Central memory CD8-positive, alpha-beta T cell (primary cell): ENCODE measurements at regions not wholly inside any gene's neighbourhood (a gene's known extent, or its start where the extent isn't known, plus 50 kb on each side); places are given as distances from the start of the nearest gene placed in this dataset.

Source experiments
- ATAC-seq: fragments of 150-1000 bp; cut with Tn5 transposase; replicated peaks from 2 replicates; pipeline ENCODE4 v1.10.0; 2022; ENCODE audit warnings: mild to moderate bottlenecking, moderate FRiP score, moderate number of reproducible peaks; ENCODE audit not compliant: poor library complexity, severe bottlenecking; ENCODE audit errors: extremely low read depth
- DNase-seq, 2 donors: peaks; one replicate each; pipeline ENCODE4 v3.0.0; 2021; ENCODE audit warnings: low spot score in 2 of 2
- H3K27ac Mint-ChIP-seq: one replicate; pipeline ENCODE4 v1.8.0; 2022; ENCODE audit warnings: low read depth, mild to moderate bottlenecking, moderate library complexity, mixed read lengths
- H3K27me3 Mint-ChIP-seq: one replicate; pipeline ENCODE4 v1.8.0; 2022; ENCODE audit warnings: mixed read lengths
- H3K36me3 Mint-ChIP-seq: one replicate; pipeline ENCODE4 v1.8.0; 2022; ENCODE audit warnings: mild to moderate bottlenecking, moderate library complexity, mixed read lengths; ENCODE audit not compliant: insufficient read depth
- H3K4me1 Mint-ChIP-seq: one replicate; pipeline ENCODE4 v1.8.0; 2022; ENCODE audit warnings: mixed read lengths
- H3K4me3 Mint-ChIP-seq: one replicate; pipeline ENCODE4 v1.8.0; 2022; ENCODE audit warnings: mild to moderate bottlenecking, moderate library complexity, mixed read lengths
- H3K9me3 Mint-ChIP-seq: one replicate; pipeline ENCODE4 v1.8.0; 2022; ENCODE audit warnings: mixed read lengths

DNA sequence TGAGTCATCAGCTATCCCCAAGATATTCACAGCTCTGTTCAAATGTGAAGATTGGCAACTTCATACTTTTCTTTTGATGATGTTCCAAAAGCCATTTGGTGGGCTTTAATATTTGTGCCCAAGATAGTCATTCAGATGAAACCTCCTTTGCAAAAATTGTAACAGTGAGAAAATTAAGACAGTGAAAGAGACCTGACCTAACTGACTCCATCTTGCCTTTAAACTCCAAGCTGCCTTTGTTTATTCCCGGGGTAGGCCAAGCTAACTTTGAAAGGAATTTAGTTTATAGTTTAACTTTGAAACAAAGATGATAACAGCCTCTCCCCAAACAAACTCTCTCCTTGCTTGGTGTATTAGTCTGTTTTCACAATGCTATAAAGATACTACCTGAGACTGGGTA, 221.1 kb downstream of the KTN1 start:
- H3K4me1 Mint-ChIP-seq, result peaks cover 33% of the 10 kb centered on the region
- peaks cover 3% of the 10 kb centered on the region for H3K36me3 Mint-ChIP-seq
- ATAC-seq, result no peak
- H3K4me3 Mint-ChIP-seq, result no peak overlapping the region
- no peak for DNase-seq
- no peak overlapping the region for H3K27ac Mint-ChIP-seq
- H3K9me3 Mint-ChIP-seq, result no peaks in the 10 kb centered on the region
- H3K27me3 Mint-ChIP-seq, result no peaks in the 10 kb centered on the region

DNA sequence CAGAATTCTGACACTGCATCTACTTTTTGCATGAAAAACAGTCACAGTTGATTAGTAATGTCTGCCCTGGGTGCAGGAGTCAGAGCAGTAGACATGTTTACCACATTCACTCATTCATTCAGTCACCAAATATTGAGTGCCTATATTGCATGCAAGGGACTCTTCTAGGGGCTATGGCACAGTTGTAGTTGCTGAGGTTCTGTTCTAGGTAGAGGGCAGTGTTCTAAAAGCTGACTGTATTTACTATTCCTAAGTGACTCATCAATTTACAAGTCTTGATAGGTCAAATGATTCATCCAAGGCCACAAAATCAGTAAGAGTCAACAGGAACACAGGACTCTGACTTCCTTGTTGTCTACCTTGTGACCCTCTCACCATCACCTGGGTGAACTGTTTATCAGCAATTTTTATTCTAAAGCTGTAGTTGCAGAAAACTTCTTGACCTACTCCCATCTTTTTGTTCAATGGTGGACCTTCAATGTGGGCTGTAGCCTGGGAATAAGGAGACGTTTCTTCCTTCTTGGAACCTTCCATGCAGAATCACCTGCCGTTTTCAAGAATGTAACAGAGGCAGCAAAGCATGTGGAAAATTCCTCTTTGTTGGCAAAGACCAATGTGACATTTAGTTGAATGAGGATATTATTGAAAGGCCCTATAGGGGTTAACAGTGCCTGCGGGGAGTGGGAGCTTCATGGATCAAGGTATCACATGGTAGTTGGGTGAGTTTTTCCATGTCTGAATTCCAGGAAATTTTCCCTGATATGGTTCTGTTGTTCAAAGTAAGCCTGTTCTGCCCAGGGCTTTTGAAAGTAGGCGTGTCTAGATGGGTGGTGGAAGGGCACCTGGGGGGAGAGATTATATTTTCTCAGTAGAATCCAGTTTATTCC, 223.2 kb downstream of the KTN1 start:
- peaks cover 53% of the 10 kb centered on the region for H3K4me1 Mint-ChIP-seq
- no peak for ATAC-seq
- no peak for DNase-seq
- H3K9me3 Mint-ChIP-seq, result no peaks in the 10 kb centered on the region
- H3K27ac Mint-ChIP-seq, result no peak overlapping the region
- H3K36me3 Mint-ChIP-seq, result peaks cover 5% of the 10 kb centered on the region
- no peaks in the 10 kb centered on the region for H3K27me3 Mint-ChIP-seq
- no peak overlapping the region for H3K4me3 Mint-ChIP-seq

DNA sequence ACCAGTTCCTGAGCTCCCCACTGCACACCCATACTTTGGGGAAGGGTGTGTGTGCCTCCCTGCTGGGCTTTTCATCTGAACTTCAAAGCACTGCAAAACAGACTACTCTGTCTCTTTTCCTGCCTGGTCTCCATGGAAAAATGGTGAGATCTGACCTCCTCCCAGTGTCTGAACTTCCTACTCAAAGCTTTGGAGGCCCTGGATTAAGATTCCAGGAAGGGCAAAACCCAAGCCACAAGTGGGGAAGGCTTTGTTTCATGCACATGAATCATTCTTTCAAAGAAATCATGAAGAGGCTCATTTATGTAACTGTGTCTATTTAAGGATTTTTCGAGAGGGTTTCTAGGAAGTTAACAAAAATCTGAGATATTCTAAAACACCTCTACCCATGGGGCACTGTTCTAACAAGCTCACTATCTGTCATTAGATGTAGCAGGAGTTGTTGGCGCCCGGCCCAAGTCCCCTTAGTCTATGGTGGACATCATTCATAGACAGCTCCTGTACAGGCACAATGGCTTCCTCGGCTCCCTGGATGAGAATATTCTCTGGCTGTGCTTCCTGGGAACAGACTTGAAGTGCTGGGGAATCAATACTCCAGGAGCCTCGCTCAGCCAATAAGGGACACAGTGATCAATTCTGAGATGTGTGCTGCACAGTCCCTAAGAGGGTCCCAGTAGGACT, 224.0 kb downstream of the KTN1 start:
- Mint-ChIP-seq H3K36me3 (peaks cover 5% of the 10 kb centered on the region), H3K9me3 (no peaks in the 10 kb centered on the region), H3K27me3 (no peaks in the 10 kb centered on the region), H3K27ac (no peak overlapping the region), H3K4me3 (no peak overlapping the region), H3K4me1 (peaks cover 53% of the 10 kb centered on the region)
- ATAC-seq (no peak), DNase-seq (no peak)

DNA sequence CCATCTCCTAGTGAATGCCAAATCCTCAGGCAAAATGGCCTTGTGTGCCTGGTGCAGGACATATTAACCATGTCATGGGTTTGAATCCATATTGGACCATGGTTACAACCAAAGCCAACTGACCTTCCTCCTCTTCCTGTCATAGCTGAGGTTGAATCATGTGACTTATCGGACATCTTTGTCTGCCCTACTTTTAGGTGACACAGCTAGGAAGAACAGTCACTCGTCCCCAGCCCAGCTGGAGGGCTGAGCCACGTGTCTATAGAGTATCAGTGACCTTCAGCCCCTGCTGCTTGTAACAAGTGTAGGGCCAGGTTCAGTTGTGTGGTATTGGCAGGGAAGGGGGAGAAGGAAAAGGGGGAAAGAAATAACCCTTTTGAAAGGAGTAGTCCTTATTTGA, 225.2 kb downstream of the KTN1 start:
- no peak for ATAC-seq
- Mint-ChIP-seq H3K4me3 (no peak overlapping the region), H3K36me3 (peaks cover 5% of the 10 kb centered on the region), H3K4me1 (peaks cover 53% of the 10 kb centered on the region), H3K27me3 (no peaks in the 10 kb centered on the region), H3K9me3 (no peaks in the 10 kb centered on the region), H3K27ac (no peak overlapping the region)
- DNase-seq, result no peak

DNA sequence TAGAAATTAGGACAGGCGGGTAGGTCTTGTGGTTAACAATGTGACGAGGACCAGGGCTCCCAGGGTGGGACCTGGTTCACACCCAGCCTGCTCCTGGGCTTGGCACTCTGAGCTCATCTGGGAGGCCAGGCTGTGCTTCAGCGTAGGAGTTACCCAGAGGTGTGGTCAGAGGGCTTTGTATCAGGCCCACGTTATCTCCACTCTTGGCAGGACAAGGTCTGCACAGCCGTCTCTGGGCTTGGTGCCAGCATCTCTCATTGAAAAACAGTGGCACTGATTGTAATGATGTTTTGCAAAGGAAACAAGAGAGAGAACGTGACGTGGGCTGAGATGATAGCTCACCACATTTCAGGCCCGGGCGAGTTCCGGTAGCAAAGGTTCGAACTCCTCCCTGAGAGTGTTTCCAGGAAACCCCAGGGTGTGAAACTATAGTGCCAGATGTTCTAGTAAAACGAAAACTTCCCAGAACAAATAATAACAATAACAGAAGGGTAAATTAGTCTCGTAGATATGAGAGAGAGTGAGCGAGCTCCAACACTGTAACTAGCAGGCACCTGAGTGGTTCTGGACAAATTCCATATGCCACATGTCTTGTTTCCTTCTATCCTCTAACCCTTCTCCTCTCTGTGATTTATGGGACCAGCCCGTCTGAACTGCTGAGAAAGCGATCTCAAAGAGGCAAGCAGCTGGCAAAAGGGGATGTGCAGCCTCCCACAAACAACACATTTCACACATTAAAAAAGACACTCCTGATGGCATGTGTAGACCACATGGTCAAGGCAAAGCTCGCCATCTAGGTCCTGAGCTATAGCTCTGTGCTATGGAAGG, 227.3 kb downstream of the KTN1 start:
- H3K27ac Mint-ChIP-seq, result peak overlapping the region; percentile 81
- peak; percentile 90 for ATAC-seq
- peaks cover 2% of the 10 kb centered on the region for H3K36me3 Mint-ChIP-seq
- peak overlapping the region; percentile 60 for H3K4me3 Mint-ChIP-seq
- H3K9me3 Mint-ChIP-seq, result peaks cover 9% of the 10 kb centered on the region
- H3K27me3 Mint-ChIP-seq, result no peaks in the 10 kb centered on the region
- DNase-seq, result peak; percentile 60 to 84
- peaks cover 44% of the 10 kb centered on the region for H3K4me1 Mint-ChIP-seq

DNA sequence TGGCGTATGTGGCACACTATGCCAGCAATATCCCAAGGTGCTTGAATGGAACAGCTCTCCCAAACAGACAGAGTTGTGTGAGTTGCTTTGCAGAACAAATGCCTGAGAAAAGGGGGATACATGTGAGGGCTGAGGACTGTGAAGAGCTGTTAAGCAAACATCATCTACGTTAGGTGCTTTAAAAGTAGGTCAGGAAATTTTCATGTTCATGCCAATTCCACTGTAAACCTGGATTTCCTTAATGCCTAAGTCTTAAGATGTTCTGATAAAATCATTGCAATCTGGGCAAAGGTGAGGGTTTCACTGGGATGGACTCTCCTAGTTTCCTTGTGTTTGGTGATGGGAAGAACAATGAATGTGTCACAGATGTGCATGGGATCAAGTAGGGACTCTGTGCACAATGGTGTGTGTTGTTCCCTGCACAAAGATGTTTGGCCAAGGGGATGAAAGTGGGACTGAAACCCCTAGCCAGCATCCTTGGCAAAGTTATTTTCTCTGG, 227.9 kb downstream of the KTN1 start:
- peaks cover 4% of the 10 kb centered on the region for H3K36me3 Mint-ChIP-seq
- peak overlapping the region; percentile 81 for H3K27ac Mint-ChIP-seq
- H3K27me3 Mint-ChIP-seq, result no peaks in the 10 kb centered on the region
- no peak for DNase-seq
- no peak for ATAC-seq
- H3K9me3 Mint-ChIP-seq, result peaks cover 9% of the 10 kb centered on the region
- peaks cover 45% of the 10 kb centered on the region for H3K4me1 Mint-ChIP-seq
- peak overlapping the region; percentile 60 for H3K4me3 Mint-ChIP-seq

DNA sequence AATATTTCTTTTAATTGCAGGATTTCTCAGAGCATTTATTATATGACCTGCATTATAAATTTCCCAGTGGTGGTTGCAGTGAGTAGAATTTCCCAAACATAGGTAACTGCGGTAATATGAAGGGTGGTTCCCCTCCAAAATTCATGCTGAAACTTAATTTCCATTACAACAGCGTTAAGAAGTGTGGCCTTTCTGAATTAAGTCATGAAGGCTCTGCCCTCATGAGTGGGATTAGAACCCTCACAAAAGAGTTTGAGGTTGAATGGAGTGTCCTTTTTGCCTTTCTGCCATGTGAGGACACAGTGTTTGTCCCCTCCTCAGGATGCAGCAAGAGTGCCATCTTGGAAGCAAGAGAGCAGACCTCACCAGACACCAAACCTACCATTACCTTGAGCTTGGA, 233.6 kb downstream of the KTN1 start:
- Mint-ChIP-seq H3K36me3 (peaks cover 2% of the 10 kb centered on the region), H3K27ac (no peak overlapping the region), H3K9me3 (peaks cover 9% of the 10 kb centered on the region), H3K4me3 (no peak overlapping the region), H3K27me3 (no peaks in the 10 kb centered on the region), H3K4me1 (peaks cover 5% of the 10 kb centered on the region)
- DNase-seq (no peak), ATAC-seq (no peak)

DNA sequence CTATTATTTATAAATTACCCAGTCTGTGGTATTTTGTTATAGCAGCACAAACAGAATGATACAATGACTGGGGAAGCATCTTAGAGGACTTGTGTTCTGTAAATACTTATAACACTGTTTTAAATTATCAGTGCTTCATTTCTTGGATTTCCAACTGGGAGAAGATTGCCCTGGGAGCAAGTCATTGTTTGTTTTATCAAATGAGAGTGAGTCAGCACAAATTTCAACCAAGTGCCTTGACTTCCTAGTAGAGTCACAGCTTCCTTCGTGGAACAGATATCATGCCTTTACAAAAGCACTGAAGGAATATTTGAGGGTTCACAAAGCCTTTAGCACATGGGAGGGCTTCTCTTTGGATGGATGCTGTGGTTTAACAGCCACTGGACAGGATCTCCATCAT, 234.1 kb downstream of the KTN1 start:
- DNase-seq, result no peak
- H3K36me3 Mint-ChIP-seq, result peaks cover 2% of the 10 kb centered on the region
- no peak overlapping the region for H3K27ac Mint-ChIP-seq

DNA sequence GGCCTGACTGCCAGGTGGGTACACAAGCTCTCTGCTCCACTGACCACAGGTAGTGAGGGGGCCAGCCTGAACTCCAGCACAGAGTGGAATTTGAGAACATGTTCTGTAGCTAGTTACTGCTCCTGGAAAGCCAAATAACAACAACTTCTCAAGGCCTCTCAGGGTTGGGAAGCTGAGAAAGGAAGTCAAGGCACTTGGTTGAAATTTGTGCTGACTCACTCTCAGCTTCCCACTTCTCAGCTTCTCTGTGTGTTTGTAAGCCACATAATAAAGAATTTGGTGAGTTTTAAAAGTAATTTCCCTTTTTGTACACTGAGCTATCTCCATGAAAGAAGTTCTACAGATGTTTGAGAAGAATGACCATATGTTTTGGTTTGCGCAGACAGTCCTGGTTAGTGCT, 234.9 kb downstream of the KTN1 start:
- no peaks in the 10 kb centered on the region for H3K27me3 Mint-ChIP-seq
- H3K4me3 Mint-ChIP-seq, result no peak overlapping the region
- DNase-seq, result no peak
- peaks cover 9% of the 10 kb centered on the region for H3K9me3 Mint-ChIP-seq
- no peak for ATAC-seq
- peaks cover 5% of the 10 kb centered on the region for H3K4me1 Mint-ChIP-seq
- H3K27ac Mint-ChIP-seq, result no peak overlapping the region
- H3K36me3 Mint-ChIP-seq, result peaks cover 2% of the 10 kb centered on the region

More for the DNA sequence above, 234.1 kb downstream of the KTN1 start:
- Mint-ChIP-seq H3K4me1 (peaks cover 5% of the 10 kb centered on the region), H3K27me3 (no peaks in the 10 kb centered on the region), H3K9me3 (peaks cover 9% of the 10 kb centered on the region), H3K4me3 (no peak overlapping the region)
- no peak for ATAC-seq

DNA sequence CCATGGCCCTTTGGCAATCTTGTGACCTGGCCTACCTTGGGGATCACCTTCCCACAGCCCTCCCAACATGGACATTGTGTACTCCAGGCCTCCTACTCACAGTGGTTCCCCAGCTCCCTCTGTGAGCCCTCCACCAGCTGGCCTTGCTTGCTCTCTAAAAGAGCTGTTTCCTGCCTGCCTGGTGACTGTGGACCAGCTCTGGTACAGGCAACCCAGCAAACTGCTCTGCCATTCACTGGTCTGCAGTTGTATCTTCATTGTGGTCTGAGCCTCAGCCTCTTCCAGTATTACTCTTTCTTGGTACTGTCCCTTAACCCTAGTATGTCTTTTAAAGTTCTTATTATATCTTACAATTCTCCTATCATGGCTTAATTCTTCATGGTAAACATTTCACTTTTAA, 236.2 kb downstream of the KTN1 start:
- DNase-seq, result no peak

DNA sequence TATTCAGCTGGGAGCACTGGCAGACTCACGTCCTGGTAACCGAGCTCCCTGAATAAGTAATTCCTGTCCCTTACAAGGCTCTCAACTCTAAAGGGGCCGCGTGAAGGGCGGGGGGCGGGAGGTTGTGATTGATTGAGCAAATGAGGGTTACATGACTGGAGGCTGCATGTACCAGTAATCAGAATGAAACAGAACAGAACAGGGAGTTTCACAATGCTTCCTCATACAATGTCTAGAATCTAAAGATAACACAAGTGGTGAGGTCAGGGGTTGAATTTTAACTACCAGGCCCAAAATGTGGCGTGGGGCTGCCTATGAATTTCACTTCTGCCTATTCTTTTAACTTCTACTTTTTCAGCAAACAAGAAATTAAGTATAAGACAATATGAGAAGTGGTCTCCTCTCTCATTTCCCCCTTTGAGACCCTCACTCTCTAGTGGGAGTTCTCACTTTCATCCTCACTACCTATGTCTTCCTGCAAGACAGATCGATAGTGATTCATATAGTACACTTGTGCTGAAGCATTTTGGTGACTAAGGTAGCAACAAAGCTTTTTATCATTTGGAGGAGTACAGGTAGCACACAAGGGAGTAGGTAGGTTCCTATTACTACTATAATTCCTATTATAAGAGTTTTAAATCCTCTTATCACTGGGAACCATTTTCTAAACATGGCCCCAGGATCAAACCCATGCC, 239.8 kb downstream of the KTN1 start:
- Mint-ChIP-seq H3K4me3 (no peak overlapping the region), H3K27me3 (peaks cover 27% of the 10 kb centered on the region), H3K36me3 (no peaks in the 10 kb centered on the region), H3K27ac (no peak overlapping the region), H3K9me3 (no peaks in the 10 kb centered on the region), H3K4me1 (no peaks in the 10 kb centered on the region)
- DNase-seq (no peak), ATAC-seq (no peak)

More for the DNA sequence above, 236.2 kb downstream of the KTN1 start:
- Mint-ChIP-seq H3K36me3 (peaks cover 2% of the 10 kb centered on the region), H3K4me3 (no peak overlapping the region), H3K27ac (no peak overlapping the region), H3K27me3 (no peaks in the 10 kb centered on the region), H3K4me1 (peaks cover 5% of the 10 kb centered on the region), H3K9me3 (peaks cover under 1% of the 10 kb centered on the region)
- no peak for ATAC-seq

DNA sequence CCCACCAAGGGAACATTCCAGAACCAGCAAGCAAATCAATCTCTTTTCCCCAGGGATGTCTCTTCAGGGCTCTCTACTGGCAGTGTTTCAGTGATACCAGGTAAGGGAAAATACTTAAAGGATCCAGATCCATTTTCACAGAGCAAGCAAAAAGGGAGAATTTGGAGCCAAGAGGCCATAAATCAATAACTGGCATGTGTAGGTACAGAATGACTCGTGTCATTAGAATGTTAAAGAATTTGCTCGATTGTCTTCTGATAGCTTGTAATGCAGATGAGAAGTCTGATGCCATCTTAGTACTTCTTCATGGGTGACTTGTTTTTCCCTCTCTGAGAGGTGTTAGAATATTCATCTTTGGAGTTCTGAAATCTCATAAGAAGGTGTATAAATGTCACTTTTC, 242.9 kb downstream of the KTN1 start:
- no peak for DNase-seq
- Mint-ChIP-seq H3K4me3 (no peak overlapping the region), H3K9me3 (no peaks in the 10 kb centered on the region), H3K36me3 (no peaks in the 10 kb centered on the region), H3K27me3 (peaks cover 45% of the 10 kb centered on the region), H3K27ac (no peak overlapping the region), H3K4me1 (no peaks in the 10 kb centered on the region)
- no peak for ATAC-seq
